Right lung (tissue), 2 donors: ENCODE measurements at regions not wholly inside any gene's neighbourhood (a gene's known extent, or its start where the extent isn't known, plus 50 kb on each side); places are given as distances from the start of the nearest gene placed in this dataset.

ENCODE experiments used
- DNase-seq, 2 donors: peaks; one replicate each; pipeline ENCODE4 v3.0.0-alpha.2; 2013

DNA sequence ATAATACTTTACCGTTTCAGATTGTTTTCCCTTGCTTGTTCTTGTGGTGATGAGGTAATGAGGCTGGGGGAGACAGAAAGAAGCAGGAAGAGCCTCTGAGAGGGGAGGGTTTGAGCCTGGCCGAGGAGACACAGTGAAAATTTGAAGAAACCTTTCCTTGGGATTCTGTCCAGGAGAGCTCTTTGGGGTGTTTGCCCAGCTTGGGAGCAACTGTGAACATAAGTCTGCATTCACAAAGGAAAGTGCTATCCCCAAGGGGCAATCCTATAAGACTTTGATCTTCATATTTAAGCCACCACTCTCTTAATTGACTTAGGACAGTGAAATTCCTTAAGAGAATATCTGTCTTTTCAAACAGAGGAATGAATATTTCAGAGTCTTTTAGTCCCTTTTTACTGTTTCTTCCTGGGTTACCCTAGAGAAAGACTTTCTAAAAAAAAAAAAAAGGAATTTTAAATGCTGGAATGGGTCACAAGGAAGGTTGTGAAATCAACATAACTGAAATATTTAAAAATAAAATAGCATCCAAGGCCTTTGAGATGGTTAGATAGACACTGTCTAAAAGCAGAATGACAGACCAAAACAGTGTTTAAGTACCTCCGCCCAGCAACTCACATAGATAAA, 52.5 kb upstream of the STAM2 start:
- DNase-seq, result peak in 1 of 2 donors; percentile 34

DNA sequence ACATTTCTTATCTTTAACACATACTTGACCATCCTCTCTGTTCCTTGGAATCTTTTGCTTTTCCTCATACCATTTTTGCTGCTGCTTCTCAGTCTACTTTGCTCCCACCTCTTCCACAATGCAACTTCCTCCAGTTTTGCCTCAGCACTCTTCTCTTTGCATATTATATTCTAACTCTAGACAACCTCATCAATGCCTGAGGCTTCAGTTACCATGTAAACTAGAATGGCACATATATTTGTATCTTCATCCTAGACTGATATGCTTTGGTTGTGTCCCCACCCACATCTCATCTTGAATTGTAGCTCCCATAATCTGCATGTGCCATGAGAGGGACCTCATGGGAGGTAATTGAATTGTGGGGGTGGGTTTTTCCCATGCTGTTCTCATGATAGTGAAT, 55.9 kb upstream of the STAM2 start:
- no peak for DNase-seq

DNA sequence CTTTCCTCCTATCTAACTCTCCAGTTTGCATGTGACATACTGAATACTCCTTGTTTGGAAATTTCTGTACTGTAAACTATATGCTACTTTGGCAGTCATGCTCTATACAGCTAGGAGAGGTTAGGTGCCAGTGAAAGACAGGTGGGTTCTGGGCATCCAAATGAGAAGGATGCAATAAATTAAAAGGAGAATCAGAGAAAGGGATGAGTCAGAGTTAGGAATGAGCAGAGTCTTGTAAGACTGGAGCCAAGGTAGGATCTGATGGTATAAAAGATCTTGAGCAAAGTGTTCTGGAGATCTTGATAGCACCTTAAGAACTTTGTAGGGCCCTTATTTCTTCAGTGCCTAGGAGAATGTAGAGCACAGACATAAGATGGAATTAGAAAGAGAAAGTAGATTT, 58.7 kb upstream of the STAM2 start:
- no peak for DNase-seq

DNA sequence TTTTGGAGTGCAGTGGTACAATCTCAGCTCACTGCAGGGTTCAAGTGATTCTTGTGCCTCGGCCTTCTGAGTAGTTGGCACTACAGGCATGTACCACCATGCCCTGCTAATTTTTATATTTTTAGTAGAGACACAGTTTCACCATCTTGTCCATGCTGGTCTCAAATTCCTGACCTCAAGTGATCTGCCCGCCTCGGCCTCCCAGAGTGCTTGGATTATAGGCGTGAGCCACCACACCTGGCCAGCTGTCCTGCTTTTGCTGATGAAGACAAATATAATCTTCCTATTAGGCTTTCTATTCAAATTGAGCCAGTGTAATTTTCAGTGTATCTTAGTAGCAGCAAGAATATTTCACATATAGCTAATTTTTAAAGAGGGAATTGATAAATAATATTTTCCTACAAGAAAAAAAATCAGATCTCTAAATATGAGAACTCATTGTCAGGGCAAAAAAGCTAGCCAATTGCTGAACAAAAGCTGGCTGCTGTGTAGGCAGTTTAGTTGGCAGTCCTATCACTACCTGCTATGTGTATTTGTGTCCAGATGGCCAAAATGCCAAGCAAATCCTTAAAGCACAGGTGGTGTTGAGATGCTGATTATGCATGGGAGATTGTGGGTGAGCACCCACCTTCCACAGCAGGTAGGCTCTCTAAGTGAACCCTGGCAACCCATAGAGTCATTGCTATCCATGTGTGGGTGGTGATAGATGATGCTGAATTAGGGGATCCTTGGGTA, 60.8 kb upstream of the STAM2 start:
- no peak for DNase-seq

DNA sequence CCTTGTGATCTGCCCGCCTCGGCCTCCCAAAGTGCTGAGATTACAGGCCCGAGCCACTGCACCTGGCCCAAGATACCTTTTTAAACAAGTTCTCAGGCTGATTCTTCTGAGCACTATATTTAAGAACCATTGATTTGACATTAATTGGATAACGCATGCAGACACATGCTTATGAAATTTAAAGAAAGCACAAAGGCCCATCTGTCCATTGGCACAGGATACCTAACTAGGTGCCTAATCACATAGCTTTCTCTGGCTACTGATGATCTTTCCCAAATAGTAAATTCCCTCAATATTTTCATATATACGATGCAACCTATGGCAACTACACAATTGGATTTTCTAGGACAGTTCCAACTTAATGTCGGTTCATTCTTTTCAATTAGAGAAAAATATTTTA, 62.5 kb upstream of the STAM2 start:
- no peak for DNase-seq

DNA sequence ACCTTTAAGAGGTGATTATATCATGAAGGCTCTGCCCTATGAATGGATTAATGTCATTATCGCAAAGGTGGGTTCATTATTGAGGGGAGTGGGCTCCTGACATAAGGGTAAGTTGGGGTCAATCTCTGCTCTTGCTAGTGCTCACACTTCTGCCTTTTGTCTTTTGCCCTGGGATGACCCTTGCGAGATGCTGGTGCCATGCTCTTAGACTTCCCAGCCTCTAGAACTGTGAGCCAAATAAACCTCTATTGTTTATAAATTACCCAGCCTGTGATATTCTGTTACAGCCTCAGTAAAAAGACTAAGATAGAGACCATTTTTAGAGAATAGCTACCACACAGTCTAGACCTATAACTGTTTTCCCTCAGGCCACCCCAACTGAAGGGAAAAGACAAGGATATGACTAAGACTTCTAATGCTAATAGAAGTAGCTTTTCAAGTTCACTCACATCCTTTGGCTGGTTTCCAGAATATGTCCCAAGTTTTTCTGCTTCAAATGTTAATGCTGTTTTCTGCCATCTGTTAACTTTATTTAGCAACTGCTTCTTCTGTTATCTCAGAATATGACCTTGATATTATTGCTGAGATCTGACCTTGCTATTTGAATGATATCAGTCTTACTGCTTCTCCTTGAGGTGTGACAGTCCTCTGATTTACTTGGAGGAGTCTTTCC, 65.1 kb upstream of the STAM2 start:
- DNase-seq, result no peak

DNA sequence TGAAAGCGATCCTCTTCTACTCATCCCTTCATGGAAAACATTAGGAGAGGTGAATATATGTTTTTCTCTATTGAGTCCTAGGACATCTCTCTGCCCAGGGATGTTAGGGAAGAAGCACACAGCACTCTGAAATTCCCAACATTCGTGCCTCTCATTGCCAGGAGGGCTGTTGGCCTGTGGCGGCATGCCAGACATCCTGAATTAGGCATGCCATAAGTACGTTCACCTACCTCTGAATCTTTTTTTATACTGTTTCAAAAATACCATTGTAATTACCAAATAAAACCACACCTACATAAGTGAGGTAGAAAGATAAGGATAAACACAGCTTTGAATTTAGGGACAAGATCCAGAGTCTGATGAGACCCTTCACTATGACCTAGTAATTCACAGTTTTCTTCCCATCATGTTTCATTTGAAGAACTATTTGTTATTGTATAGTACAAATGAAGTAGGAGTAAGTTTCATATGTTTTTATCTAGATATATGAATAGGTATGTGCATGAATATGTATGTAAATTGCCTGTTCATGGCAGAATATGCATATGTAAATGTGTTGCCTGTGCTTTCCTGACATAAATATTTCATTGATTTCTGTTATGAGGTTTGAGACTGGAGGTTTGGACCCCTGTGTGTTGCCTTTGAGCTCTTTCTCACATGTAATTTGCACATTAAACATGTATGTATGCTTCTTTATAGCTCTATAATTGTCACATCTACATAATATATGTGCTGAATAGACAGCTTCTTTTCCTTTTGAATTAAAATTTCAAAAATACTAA, 66.6 kb upstream of the STAM2 start:
- DNase-seq, result no peak

DNA sequence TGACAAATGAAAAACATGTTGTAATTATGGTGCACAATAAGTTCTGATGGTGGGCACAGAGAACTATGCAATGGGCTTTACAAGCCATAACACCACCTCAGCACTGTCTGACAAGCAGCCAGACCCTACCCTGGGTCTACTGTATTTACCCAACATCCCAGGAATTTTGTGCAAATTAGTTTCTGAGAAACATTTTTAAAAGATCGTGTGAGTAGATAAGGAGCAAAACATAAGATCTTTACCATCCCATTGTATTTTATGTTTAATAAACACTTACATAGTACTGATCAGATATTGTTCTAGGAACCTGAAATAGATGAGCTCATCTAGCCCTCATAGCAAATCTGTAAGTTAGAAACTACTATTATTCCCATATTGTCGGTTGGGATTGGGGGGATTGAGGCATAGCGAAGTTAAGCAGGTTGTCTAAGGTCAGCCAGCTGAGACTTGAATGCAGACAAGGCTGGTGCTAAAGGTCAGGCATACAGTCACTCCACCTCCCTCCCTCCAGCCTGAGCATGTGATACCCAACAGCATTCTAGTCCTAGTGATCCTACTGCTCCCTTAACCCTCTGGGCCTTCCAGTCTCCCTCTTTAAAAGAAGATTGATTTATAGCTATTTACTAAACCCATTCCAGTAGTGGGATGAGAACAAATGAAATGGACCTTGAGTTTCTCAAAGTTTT, 67.4 kb upstream of the STAM2 start:
- DNase-seq, result no peak

DNA sequence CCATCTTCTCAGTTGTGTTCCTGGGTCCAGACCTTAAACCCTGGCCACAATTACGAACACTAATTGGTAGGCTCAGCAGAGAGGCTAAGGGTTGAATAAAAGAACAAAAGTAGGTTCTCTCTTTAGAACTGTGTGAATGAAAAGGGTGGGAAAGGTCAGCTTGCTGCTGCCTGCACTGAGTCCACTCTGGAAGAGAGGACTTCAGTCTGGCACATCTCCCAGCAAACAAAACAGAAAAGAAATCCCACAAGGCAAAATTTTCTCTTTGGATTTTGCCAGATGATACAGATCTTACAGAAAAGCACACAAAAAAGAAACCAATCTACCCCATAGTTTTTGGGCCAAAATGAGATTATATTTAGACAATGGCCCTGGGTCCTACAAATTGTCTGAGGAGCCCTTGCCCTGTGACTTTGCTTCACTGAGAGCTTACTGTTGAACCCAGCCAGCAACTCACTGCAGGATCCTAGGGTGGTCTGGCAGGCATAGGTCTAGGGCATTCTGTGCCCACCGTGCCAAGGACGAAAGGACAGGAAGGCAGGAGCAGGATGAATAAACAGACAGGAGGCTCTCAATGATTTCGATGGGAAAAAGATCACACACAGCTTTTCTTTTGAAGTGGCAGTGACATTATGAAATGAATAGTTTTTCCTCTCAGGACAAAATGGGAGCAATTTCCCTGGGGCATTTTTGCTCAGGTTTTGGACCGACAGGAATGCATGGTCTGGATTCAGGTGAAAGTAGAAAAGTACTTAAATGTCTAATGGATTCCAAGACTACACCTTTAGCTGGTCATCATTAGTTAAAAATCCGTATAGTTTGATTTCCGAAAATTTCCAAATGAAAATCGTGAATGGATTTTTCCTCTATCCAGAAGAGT, 68.4 kb upstream of the STAM2 start:
- DNase-seq, result no peak

DNA sequence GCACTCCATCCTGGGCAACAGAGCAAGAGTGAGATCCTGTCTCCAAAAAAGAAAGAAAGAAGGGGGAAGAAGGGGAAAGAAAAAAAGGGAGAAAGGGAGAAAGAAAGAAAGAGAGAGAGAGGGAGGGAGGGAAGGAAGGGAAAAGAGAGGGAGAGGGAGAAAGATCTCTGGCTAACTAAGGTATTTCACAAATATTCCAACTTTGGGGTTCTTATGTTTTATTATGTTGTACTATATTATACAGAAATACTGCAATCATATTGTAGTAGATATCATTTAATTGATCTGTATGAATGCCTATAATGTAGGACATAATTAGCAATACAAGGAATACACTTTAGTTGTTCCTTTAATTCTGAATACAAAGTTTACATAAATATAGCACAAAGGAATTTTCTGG, 70.1 kb upstream of the STAM2 start:
- DNase-seq, result no peak

DNA sequence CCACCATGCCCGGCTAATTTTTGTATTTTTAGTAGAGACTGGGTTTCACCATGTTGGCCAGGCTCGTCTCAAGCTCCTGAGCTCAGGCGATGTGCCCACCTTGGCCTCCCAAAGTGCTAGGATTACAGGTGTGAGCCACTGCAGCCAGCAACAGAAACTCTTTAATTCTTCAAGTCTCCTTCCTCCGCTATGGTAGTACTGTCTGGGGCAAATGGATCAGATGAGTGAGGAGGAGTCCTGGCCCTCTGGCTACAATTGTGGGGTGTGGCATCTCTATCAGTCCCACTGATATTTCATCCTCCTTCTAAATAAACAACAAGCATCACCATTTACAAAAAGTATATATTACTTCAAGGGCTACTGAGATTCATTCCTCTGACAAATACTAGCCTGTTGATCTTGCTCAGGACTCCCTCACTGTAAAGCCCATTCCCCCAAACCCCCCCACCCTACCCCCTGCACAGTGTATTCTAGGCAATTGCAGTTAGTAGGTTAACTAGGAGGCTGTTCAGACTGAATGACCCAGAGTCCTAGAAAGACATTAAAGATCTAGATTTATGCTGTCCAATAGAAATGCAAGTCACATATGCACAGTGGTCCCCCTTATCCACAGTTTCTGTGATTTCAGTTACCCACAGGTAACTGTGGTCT, 71.2 kb upstream of the STAM2 start:
- no peak for DNase-seq

DNA sequence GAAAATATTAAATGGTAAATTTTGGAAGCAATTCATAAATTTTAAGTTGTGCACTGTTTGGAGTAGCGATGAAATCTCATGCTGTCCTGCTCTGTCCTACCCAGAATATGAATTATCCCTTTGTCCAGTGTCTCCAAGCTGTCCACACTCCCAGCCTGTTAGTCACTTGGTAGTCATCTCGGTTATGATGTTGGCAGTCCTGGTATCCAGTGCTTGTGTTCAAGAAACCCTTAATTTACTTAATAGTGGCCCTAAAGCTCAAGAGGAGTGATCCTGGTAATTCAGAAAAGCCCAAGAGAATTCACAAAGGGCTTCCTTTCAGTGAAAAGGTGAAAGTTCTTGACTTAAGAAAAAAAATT, 71.8 kb upstream of the STAM2 start:
- no peak for DNase-seq

DNA sequence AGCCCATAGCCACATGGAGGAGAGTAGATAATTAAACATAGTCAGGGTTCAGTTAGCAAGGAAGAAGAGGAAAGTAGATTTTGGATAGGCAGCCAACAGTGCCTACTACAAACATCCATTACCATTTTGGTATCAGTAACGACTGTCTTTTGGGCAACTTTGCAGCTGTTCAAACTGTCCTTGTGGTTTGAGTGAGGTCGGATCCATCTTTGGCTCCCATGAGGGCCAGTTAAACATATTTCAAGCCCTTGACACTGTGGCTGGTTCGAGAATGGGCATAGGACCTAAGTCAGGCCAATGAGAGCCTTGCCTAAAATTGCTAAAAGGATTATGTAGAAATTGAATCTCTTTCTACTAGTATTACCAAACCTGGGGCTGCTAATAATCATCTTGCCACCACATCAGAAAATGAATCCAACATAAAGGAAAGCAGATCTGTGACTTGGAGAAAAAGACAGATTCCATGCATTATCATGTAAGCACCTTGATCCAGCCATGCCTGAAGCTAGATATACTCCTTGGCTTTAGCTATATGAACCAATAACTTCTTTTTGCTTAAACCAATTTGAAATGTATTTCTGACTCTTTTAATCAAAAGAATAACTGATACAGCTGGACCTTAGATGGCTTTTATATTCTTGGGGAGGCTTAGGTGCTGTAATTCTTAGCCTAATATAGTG, 75.0 kb upstream of the STAM2 start:
- DNase-seq, result no peak

DNA sequence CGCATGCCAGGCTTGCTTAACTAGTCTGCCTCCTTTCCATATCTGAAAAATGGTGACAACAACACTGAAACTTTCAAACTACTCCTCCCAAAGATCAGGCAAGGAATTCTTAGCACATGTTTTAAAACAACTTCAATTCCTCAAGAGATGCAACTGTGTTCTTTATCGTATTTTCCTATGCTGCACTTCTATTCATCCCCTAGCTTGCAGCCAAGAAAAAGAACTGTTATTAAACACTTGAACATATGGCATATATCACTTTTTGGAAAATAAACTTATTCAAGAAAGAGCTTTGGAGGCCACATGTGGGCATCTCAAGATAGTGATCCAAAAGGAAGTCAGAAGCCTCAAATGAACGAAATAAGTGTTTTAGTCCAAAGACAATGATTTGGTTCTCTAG, 75.6 kb upstream of the STAM2 start:
- DNase-seq, result peak; percentile 38 to 61

DNA sequence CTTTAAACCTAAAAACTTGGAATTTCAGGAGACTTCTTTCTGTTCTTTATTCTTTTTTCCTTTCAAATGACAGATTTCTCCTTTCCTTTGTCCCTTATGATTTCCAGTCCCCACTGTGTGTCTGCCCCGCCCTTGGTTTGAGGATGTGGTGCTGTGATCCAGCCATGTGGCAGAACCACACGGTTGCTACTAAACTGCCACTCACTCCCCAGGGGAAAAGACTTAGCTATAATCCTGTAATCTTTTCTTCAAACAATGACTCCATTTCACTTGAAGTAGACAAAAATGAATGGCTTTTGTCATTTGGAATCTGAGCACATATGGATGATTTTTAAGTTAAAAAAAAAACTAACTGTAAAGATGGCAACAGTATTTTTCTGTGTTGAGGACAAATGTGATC, 76.2 kb upstream of the STAM2 start:
- no peak for DNase-seq

DNA sequence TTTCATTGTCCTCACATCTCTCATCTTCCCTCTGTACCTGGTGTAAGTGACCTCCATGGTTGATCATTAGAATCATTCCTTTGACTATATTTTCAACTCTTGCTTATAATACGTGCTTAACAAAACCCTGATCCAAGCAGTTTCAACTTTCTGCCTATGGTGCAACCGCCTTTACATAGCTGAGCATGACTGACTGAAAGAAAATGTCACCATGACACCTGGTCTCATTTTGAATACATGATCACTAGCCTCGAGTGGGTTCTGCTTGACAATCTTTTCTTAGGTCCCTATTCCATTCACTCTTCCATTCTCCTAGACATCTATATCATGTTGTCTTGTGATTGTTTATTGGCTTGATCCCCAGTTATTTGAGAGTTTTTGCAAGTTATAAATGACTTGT, 78.9 kb upstream of the STAM2 start:
- no peak for DNase-seq

DNA sequence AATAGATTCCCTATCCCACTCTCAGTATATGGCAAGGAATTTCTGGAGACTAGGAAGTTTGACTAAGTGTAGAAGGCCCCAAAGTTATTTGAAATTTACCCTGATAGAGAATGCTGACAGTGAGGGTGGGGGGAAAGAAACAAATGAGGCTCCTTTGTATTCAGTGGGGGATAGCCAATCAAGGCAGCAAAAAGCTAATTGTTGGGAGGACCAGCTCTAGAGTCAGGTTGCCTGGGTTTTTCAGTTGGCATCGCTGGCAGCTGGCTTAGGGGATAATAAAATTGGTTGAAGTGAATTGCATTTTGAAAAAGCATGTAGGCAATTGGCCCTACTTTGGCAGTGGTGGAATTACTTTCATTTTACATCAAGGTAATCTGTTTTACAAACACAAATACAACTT, 79.4 kb upstream of the STAM2 start:
- no peak for DNase-seq

DNA sequence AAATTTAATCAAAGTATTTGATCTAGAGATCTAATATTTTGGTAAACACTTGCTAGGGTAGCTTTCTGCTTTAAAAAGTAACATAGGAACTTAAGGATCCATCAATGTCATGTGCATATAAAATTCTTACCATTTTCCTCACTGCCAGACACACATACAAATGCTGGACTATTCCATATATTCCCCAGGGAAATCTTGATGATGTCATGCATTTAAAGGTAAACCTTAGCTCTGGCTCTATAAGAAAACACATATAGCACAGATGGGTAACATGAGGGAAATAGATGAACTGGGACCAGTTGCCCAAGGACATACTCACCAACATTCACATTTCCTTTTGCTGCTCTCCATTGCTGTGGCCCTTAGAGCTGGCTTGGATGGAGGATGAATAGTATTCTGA, 79.1 kb upstream of the FMNL2 start:
- no peak for DNase-seq

DNA sequence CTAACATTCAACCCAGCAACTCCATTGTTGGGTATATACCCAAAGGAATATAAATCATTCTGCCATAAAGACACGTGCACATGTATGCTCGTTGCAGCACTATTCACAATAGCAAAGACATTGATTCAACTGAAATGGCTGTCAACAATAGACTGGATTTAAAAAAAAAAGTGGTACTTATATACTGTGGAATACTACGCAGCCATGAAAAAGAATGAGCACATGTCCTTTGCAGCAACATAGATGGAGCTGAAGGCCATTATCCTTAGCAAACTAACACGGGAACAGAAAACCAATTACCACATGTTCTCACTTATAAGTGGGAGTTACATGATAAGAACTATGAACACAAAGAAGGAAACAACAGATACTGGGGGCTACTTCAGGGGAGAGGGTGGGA, 74.0 kb upstream of the FMNL2 start:
- no peak for DNase-seq

DNA sequence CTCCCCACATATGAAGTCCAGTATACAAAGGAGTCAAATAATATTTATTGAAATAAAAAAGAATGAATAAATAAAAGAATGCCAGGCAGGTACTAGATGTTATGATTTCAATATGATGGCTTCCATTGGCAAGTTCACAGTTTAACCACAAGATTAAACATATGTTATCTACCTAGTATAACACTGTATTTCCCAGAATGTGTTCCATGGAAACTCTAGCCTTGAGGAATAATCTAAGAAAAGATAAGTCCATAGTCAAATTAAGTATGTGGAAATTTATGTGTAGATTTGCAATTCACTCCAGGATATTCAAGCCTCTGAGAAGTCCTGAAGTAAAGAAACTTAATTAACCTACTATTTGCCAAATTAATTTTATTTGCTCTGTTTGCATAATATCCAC, 71.1 kb upstream of the FMNL2 start:
- no peak for DNase-seq
